Right lobe of liver (tissue), 4 donors: ENCODE measurements at regions not wholly inside any gene's neighbourhood (a gene's known extent, or its start where the extent isn't known, plus 50 kb on each side); places are given as distances from the start of the nearest gene placed in this dataset.

Source experiments
- CTCF ChIP-seq, 4 donors: fragments of 200-600 bp in 3 of 4; fragments of 450-650 bp in 1 of 4; IDR thresholded peaks; one replicate each; pipeline versions ENCODE4 v1.5.1 to v1.8.0; 2016 to 2022; ENCODE audit warnings: antibody characterized with exemption in 4 of 4, mild to moderate bottlenecking in 2 of 4
- POLR2A ChIP-seq: fragments of 450-650 bp; IDR thresholded peaks from one replicate; pipeline ENCODE4 v1.6.1; 2017; ENCODE audit warnings: antibody characterized with exemption, mild to moderate bottlenecking
- donor health status: DM: no; HTN: no; CAD: no.
- donor health status: DM: no; HTN: no; CAD: no.
- donor health status: DM: no; HTN: yes; CAD: no.

DNA sequence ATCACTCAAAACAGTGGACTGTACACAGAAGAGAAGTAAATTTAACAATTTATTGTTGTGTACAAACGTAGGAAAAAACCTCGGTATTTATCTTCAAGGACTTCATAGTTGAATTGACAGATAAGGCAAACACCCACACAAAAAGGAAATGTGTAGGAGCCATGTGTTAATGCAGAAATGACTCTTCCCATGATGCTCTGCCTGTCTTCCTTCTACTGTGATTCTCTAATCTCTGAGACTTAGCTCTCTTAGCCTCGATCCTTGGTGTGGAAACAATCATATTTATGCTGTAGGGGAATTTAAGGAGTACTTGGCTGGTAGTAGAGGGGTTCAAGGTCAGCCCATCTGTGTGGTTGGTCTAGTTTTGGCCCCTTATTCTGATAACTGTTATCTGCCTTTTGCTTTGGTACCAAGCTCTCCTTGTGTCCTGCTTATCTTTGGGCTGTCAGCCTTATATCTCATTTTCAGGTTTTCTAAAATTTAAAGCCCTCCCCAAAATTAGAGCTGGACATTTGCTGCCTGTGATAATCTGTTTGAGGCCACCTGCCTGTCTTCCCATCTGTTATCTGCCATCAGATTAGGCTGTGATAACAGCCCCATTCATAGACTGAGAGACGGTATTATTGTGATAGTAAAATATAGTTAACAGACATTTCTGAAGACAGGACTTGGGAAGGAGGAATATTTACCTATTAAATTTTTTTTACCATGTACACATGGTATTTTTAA, 81.7 kb downstream of the GPR85 start:
- TF ChIP-seq CTCF (IDR thresholded peaks at IDR 0.05) (no peak), POLR2A (no peak)
